Medulla oblongata (tissue), 1 donor: ENCODE measurements at regions not wholly inside any gene's neighbourhood (a gene's known extent, or its start where the extent isn't known, plus 50 kb on each side); places are given as distances from the start of the nearest gene placed in this dataset.
A peak's percentile ranks its signal among the peaks of the same experiment; 100 is the strongest.

ENCODE experiments used
- DNase-seq: peaks from one replicate; pipeline ENCODE4 v3.0.0-alpha.2; 2015; ENCODE audit errors: extremely low spot score

DNA sequence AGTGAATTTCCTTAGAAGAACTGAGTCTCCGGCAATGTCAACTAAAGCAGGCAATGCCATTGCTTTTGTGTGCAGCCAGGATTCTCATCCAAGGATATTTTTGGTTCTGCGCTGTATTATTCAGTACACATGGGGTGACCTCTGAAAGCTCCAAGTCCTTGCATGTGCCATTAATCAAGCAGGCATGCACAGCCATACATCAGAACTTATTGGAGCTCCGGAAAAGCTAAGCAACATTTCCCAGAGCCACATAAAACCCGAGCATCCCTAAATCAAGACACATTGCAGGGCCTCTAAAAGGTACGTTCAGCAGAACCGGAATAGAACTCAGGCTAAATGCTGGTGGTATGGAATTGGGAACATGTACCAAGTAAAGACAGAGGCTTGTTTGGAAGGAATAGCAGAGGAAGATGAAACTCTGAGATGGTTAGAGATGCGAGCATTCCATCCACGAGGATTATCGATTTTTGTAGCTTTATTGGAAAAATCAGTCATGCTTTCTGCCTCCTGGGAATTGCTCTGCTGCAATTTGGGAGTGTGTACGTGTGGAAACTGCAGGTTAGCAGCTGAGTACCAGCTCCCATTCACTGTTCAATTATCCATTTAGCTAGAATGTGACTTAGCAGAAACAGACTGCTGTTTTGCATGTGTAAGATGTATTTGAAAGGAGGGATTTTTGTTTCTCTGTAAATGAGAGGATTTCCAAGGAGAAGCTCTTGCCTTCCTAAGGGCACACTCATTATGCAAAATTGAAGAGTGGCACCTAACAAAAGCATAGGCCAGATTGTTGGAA is 143.7 kb upstream of the WWC1 start:
- no peak for DNase-seq

DNA sequence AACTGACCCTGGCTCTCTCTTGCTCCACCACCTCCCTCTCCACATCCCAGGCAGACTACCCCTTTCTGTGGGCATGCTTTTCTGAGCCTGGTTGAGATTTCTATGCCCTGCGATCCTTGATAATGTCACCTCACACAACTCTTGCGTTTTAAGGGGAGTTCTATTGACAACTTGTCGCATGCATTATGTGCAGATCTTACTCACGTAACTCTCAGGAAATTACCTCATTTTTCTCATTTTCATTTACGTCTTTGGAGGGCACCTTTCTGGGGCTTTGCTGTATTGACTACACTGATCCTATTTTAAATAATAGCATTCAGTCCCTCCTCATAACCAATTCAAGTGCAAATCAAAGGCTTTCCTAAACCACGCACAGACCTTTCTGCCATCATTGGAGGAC is 140.4 kb upstream of the WWC1 start:
- no peak for DNase-seq

DNA sequence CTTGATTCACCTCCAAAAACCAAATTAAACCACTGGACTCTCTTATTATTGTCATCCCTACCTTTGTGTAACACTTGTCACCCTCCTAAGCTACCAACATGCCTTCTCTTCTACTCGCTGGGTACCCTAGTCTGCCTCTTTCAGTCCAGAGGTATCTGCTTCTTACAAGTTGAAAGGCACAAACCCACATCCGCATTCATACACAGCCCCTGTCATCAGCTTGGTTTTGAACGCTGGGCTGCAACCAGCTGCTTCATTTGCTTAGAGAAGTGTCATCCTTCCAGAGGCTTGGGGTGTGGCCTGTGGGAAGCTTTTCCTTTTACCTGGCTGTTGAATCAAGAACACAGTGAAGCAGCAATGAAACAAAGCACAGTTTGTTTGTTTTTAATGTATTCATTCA is 138.8 kb upstream of the WWC1 start:
- DNase-seq: no peak

DNA sequence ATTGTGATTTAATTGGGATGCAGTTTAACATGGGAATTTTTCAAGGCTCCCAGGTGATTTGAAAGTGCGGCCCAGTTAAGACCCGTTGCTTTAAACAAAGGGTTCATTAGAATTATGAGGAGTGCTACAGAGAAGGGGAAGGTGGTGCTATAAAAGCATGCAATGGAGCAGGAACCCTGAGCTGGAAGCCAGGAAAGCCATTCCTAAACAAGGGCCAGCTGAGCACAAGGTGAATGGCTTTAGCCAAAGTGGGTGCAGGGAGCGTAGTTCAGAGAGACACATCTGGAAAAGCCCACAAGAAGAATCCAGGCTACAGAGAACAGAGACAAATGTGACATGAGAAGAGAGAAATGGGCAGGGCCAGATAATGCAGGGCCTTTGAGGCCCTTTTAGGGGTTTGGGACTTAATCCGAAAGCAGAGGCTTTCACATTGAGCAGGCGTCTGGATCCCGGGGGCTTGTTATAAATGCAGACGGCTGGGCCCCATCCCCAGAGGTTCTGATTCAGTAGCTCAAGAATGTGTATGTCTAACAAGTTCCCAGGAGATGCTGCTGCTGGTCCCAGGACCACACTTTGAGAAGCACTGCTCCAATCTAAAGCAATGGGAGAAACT is 138.1 kb upstream of the WWC1 start:
- no peak for DNase-seq

DNA sequence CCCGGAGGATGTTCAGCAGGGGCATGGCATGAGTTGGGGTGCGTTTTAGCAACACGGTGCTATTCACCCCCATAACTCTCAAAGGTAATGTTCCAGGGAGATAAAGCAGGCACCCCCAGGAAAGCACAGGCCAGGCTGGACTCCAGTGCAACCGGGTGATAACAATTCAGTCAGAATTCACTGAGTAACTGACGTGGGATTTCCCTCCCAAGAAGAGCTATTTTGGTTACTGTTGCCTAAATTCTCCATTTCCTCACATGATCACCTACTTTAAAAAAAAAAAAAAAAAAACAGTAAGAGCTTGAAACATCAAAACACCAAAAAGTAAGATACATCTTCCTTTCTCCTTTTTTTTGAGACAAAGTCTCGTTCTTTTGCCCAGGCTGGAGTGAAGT is 137.6 kb upstream of the WWC1 start:
- no peak for DNase-seq

DNA sequence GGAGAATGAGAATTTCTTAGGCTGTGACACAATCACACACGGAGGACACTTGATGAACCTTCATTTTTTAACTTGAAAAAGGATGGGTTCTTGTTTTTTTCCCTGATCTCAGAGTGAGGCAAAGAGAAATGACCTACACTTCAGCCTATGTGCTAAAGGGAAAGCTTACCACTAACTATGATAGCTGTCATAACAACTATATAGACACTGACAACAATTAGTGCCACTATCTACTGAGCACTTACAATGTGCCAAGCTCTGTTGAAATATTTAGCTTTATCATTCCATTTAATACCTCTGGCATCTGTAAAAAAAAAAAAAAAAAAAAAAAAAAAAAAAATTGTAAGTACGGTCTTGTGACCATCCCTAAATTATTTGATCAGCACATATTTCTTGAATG is 135.9 kb upstream of the WWC1 start:
- no peak for DNase-seq

DNA sequence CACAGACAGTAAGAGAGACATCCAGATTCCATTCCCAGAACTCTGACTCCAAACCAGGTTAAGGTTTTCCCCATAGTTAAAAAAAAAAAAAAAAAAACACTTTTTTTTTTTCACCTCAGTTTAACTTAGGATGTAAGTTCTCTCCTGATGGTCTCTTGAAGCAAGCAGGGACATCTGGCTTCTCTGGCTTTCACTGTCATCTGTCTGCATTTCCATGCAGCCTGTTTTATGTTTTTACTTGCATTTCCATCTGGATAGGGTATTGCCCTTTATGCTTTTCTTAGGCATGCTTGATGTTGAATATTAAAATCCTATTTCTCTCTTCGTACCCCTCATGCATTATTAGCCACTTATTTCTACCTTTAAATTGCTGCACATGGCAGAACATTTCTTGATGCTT is 135.3 kb upstream of the WWC1 start:
- no peak for DNase-seq

DNA sequence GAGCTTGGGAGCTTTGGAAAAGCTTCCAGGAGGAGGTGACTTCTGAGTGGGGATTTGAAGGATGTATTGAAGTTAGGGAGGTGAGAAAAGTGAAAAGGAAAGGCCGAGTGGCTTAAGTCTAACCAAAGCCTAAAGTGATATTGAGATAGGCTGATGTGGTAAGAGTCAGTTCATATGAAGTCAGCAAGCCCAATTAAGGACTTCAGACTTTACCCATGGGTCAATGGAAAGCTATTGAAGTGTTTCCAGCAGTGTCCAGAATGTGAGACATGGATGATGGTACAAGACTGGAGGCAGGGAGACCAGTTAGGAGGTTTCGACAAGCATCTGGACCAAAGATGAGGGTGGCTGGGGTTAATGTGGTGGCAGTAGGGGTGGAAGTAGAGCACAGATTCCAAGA is 134.3 kb upstream of the WWC1 start:
- no peak for DNase-seq

DNA sequence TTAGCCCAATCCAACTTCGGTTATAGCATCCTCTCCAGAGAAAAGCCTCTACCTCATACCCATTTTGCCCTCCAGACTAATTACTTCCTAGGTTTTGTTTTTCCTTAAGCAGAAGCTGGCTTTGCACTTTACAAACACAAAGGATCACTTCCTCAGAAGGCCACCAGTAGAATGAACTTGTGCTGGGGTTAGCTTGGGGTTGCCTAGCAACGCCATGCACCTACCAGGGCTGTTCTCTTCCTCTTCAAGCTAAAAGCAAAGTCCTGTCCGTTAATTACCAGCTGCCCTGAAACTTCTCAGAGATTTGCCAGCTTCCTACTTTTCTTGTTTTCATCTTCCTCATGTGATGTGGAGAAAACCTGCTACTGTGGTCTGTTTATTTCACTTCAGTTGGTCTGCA is 132.0 kb upstream of the WWC1 start:
- DNase-seq: no peak

DNA sequence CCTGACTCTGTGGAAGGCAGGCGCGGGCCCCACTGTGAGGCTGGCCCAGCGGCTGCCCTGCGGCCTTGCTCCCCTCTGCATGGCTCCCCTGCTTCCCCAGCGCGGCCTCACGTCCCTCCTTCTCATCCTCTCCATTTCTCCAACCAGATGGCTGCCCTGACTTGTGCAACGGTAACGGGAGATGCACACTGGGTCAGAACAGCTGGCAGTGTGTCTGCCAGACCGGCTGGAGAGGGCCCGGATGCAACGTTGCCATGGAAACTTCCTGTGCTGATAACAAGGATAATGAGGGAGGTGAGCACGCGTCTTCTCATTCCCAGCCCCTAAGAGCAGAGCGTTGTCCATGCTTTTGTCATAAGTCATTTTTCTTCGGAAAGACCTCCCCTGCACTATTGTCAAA is 129.0 kb upstream of the WWC1 start:
- DNase-seq: no peak

DNA sequence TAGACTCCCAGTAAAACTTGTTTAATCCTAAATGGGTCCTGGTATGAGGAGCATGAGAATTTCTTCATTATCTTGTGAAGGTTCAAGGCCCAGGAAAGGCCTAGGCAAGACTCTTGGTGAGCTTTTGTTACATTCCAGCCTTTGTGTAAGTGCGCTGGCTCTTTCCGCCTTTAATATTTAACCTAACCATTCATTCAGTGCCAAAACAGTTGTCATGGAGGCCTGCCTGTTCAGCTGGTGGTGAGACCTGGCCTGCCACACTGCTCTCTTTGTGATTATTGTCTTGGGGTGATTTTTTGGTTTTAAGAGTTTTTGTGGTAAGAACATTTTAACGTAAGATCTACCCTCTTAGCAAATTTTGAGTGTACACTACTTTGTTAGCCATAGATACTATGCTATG is 127.5 kb upstream of the WWC1 start:
- no peak for DNase-seq

DNA sequence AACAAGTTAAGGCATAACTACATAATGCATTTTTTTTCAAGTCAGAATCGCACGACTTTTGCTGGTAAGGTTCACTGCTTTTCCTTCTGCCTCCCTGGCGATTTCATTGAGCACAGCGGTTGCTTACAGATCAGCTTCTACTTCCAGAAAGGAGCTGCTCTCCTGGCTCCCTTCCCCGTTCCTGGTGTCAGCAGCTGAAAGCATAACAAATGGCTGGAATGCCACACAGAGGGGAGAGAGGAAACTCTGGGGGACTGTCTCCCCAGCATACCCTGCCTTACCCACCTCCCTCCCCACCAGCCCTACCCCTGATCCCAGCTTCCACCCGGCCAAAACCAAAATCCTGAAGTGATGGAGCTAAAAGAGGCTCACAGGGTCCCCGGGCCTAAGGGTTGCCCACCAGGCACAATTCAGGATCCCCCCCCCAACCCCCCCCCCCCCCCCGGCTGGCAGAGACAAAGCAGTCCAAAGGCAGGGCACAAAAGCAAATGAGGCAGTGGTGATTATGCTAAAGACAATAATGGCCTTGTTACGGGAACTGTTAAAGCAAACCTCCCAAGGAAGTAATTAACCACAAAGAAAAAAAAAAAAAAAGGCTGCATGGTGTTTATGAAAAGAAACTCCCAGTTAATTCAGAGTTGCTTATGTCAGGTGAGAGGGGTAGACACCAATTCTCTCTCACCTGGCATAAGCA is 126.1 kb upstream of the WWC1 start:
- DNase-seq: peak; percentile 74

DNA sequence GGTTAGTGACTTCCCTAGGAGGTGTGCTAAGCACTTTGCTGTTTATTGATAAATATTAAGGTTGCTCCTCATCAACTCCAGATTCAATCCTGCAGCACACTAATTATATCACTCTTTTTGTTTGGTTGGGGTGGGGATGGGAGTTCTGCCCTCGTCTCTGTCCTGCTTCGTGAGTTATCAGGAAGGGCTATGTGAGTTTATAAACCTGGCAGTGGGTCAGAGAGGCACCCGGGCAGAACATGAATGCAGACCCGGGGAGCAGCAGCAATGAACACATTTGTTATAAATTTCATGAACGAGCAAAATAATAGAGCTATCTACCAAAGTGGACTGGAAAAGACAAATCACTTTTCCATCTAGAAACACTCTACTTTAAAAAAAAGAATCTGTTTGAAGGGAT is 125.5 kb upstream of the WWC1 start:
- no peak for DNase-seq

DNA sequence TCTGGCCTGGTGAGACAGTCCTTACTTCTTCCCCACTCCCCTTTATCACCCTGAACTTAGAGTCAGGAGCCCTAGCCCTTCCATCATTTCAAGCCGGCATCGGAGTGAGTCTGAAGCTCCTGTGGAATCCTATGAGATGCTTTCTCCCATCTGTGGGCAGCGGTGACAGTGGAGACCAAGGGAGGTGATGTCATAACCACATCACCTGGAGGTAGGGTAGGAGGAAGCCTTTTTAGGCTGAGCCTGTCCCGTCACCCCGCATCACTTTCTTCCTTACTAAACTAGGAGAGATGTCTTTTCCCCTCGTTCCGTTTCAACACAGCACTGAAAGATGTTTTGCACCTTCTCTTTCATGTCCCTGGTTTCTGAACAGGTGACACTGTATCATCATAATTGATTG is 124.1 kb upstream of the WWC1 start:
- no peak for DNase-seq

DNA sequence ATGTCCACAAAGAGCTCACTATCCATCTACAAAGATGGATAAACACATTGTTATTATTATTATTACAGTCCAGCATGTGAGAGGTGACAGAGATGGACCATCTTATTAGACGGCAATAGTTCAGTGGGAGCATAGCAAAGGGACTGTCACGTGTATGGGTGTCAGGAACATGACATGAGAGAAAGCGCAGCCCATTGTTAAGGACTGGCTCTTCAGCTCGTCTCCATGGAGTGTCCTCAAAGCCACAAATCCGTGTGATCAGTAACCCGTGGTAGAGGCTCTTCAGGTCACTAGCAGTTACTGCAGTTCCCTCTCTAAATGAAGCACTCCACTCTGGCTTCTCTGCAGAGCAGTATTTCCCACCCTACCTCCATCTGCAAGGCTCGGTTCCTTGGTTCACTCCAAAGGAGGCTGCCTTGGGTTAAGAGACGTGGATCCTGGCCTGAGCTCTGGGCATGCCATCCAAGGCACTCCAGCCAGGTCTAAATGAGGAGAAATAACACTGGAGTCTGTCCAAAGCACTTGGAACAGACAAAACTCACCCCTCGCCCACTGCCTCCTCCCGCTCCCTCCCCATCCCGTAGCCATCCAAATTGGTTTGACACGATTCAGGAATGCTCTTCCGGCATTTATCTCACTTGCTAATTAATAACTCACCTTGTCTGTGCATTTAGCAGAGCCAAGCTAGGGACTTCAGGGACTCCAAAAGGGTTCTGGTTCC is 122.3 kb upstream of the WWC1 start:
- no peak for DNase-seq

DNA sequence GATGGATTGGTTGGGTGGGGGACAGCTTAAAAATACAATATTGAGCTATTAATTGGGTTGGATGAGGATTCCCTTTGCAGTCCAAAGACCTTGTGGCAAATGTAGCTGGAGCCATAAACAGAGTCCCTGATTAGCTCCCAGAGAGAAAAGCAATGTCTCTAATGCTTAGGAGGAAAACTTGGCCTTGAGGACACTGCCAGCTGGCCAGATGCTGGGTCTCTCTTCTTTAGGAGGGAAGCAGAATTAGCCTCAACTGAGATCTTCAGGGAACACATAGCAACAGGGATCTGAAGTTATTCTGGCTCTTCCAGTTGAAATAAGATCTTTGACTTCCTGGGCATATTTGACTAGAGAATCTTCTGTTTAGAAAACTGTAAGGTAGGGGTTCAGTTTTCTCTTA is 121.7 kb upstream of the WWC1 start:
- no peak for DNase-seq

DNA sequence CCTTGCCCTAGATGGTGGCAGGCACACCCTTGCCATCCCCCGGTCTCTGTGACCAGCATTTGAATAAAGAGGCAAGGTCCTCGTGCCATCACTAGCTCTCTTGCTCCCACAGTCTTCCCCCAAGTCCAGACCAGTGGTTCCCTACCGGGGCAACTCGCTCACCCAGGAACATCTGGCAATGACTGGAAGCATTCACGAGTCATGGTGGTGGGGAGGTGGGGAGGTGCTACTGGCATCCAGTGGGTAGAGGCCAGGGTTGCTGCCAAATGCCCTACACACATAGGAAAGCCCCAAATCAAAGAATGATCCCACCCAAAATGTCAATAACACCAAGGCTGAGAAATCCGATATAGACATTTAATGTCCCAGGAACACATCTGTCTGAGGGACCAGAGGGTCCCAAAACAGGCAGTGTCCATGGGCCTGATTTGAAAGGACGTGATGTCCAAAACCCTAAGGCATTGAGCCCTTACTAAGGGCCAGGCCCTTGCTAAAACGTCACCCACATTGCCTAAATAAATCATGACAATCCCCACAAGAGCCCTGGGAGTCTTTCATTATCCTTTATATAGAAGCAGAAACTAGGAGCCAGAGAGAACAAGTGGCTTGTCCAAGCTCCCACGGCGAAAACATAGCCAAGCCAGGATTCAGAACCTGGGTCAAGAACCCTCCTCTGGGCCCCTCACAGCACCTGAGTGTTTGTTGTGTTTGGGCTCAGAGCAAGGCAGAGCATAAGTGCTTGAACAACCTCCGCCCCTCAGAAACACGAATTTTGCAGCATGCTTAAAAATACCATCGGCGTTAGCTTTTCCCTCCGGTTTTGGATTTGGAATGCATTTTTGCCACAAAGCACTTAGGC is 119.3 kb upstream of the WWC1 start:
- no peak for DNase-seq

DNA sequence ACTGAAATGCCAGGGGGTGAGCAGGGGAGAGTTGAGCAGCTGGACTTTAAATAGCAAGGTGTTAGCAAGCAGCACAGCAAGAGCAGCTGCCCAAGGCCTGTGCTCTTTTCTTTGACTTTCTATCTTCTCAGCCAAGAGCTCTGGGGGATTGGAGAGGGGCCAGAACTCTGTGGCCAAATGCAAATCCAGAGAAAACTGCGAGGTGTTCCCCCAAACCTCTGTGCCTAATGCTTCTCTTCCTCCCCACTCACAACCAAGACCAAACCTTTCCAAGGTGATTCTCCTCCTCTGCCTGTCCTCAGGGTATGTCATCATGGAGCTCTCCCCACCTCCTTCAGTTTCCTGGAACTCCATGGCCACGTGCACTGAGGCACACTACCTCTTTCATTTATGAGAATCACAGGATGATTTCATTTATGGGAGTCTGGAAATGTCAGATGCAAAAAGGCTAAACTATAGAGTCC is 118.7 kb upstream of the WWC1 start:
- DNase-seq: no peak

DNA sequence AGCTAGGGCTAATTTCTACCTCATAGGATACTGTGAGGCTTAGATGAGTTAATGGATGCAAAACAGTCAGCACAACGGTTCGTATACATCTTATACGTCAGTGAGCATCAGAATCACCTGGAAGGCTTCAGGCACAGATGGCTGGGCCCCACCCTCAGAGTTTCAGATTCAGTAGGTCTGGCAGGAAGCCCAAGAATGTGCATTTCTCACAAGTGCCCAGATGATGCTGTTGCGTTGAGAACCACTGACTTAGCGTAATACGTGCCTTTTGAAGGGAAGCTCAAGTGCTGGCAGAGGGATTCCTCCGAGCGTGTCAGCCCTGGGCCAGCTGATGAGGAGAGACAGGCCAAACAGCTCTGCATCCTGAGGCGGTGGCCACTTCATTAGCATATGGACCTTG is 117.1 kb upstream of the WWC1 start:
- no peak for DNase-seq

DNA sequence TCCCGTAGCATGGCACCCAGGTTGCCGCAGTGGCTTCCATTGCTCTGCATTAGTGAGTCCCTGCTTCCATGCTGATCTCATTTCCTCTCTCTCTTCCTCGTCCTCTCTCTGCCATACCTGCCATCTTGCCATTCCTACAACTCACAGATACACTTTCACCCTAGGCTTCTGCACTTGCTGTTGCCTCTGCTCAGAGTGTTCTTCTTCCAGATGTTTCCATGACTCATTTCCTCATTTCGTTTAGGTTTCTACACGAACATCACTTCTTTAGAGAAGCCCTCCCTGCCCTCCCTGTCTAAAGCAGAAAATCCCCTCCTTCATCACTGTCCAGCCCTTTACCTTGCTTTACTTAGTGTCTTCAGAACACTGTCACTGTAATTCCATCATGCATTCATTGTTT is 115.2 kb upstream of the WWC1 start:
- DNase-seq: no peak

DNA sequence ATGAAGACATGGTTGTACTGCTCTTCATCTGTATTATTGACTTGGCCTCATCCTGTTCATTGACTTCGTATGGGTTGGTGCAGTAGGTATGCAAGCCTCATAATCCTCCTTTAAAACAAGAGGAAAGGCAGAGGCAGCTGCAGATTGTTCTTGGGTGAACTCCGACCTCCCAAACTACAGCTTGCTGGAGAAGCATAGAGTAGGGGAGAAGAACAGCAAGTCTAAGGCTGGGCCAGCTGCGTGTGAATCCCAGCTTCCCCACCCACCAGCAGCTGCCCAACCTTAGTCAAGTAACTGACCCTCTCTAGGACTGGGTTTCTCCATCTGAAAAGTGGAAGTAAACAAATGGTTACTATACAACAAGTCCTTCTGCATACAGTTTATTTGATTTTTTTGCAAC is 114.5 kb upstream of the WWC1 start:
- DNase-seq: no peak
